GM18868 (cell line): ENCODE measurements at regions not wholly inside any gene's neighbourhood (a gene's known extent, or its start where the extent isn't known, plus 50 kb on each side); places are given as distances from the start of the nearest gene placed in this dataset.

Source experiments
- ATAC-seq: cut with Tn5 transposase; IDR thresholded peaks from one replicate; pipeline ENCODE4 v1.9.1; 2021; ENCODE audit warnings: mild to moderate bottlenecking, moderate library complexity; ENCODE audit not compliant: unreplicated experiment

- no peak for ATAC-seq
Observed at GRCh38 chr4:23741681-23742191, 148.1 kb downstream of the PPARGC1A start.

DNA sequence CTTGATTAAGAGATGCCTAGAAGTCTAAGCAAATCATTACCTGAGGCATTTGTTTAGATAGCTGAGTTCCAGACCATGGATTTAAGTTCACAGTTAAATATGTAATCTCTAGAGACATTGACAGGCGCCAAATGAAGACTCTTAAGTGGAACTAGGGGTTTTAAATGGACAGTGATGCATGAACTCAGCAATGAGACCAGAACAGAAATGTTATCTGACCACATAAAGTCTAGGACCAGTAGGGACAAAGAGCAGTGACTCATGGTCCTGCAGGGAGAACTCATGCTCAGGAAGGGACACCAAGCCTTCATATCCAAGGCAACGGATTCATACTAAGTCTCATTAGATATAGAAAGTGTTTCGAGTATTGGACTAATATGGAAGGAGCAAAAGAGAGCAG, 152.3 kb downstream of the PPARGC1A start:
- ATAC-seq: no peak

DNA sequence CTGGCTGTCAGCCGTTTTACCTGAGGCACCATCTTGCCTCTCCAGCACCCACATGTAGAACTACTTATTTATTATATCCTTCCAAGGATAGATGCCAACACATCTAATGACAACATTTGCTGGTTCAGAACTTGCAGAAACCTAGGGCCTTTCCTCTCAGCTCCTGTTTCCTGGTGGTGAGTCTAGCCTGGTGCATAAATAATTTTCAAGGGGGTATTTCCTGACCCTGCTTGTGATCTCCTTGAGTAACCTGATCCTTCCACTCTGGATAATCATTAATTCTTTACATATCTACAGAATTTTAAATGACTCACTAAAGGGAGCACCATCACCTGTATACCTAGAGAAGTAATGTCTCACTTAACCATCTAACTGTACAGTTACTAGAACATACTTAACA, 153.4 kb downstream of the PPARGC1A start:
- no peak for ATAC-seq

- no peak for ATAC-seq
Observed at GRCh38 chr4:23734000-23734399, 155.8 kb downstream of the PPARGC1A start.

DNA sequence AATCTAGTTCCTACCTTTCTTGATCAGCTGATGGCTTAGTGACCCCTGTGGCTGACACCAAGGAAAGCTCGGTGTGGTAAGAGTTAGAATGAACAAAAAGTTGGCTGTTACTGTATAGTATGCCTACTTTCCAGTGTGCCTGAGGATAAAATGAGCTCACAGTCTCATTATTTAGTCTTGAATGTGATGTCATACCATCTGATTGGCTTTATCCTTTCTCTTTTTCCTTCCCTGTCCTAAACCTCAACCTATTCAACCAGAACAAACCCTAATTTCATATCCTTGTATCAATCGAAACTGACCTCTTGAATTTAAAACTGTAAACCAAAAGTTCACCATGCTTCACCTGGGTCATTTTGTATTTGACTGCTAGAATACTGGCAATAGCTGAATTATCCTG, 156.4 kb downstream of the PPARGC1A start:
- ATAC-seq: no peak

GRCh38 chr4:23730998-23731397, 158.8 kb downstream of the PPARGC1A start:
- ATAC-seq: no peak

- ATAC-seq: no peak
Observed at GRCh38 chr4:23728971-23729370, 160.9 kb downstream of the PPARGC1A start.

- no peak for ATAC-seq
Observed at GRCh38 chr4:23728393-23728792, 161.5 kb downstream of the PPARGC1A start.

DNA sequence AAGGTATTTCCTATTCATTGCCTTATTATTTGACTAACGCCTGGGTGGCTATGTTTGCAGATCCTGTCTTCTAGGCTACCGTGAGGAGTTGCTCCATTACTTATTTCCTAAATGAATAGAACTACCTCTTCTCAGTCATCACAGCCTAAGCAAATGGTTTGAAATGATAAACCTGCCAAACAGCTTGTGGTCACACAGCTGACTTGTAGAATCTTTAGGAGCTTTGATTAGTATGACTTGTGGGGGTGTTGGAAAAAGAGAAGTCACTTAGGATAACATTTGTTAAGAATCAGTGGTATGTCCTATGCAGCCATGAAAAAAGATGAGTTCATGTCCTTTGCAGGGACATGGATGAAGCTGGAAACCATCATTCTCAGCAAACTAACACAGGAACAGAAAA, 169.3 kb downstream of the PPARGC1A start:
- ATAC-seq: no peak

DNA sequence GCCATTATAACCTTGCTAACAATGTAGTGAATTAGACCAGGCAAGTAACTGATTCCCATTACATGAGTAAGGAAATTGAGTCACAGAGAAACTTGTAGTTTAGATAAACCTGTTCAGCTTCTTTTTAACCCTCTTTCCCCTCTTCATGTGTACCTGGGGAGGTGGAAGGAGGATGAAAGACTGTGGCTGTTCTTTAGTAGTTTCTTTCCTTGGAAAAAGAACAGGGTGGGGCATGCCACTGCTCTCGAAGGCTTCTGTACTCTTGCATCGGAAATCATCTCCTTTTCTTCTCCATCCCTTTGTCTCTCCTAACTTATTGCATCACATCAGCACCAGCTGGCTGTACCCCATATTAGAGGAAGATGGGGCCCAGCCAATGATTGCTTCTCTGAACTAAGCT, 171.4 kb downstream of the PPARGC1A start:
- no peak for ATAC-seq

DNA sequence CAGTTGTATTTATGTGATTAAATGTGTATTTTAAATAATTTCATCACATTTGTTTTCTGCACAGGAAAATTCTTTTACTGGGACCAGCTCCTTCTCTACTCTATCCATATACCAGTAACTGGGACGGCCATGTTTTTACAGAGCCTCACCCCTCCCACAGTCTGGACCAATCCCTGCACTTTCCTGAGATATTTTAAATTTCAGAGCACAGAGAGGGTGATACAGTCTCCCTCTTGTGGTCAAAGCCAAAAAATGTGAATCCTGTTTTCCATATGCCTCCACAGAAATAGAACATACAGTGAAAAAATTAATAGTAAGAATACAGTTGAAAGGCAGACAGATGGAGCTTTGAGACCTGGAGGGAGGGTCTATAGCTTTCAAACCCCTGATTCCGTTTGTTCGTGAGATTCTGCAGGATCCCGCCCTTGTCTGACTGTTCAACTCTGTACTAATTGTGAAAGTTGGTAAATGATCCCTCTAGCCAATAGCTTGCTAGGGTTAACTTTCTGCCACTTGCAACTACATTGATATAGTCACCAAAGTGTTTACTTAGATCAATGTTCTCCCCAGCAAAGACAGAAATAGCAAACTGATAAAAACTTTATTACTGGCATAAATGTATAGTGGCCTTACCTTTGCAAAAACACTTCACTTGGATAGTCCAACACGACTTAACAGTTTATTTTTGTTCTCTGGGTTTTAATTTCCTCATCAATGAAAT, 172.2 kb downstream of the PPARGC1A start:
- ATAC-seq: peak; percentile 61

DNA sequence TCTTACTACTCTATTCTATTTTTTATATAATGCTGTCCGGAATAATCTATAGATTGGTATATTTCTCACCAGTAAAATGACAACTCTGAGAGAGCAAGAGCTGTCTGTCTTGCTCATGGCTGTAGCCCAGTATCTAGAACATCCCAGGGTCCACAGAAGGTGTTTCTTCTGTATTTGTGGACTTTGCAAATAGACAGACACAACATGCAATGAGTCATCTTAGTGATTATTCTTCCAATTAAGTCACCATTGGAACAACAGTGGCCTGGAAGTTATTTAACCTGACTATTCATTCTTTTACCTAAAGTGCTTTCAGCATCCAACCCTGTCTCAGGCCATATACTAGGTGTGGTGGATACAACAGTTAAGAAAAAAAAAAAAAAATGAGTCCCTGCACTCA, 179.5 kb downstream of the PPARGC1A start:
- no peak for ATAC-seq

- ATAC-seq: no peak
Observed at GRCh38 chr4:23707652-23708026, 182.2 kb downstream of the PPARGC1A start.

- ATAC-seq: no peak
Observed at GRCh38 chr4:23706972-23707651, 182.7 kb downstream of the PPARGC1A start.

DNA sequence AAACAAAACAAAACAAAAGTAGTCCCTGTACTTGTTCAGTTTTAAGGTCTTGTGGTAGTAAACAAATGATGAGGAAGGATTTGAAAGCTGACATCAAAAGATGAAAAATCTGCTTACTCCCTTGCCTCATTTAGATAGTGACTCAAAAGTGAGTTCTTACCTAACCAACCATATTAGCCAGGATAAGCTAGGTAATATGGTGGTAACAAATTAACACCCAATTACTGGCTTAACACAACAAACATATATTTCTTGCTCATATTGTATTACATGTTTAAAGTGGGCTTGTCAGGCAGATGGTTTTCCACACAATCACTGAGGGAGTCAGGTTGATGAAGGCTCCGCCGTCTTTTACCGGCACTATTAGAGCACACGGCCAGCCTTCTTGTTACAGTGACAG, 189.7 kb downstream of the PPARGC1A start:
- ATAC-seq: no peak

- ATAC-seq: no peak
Observed at GRCh38 chr4:23697722-23698121, 192.1 kb downstream of the PPARGC1A start.

DNA sequence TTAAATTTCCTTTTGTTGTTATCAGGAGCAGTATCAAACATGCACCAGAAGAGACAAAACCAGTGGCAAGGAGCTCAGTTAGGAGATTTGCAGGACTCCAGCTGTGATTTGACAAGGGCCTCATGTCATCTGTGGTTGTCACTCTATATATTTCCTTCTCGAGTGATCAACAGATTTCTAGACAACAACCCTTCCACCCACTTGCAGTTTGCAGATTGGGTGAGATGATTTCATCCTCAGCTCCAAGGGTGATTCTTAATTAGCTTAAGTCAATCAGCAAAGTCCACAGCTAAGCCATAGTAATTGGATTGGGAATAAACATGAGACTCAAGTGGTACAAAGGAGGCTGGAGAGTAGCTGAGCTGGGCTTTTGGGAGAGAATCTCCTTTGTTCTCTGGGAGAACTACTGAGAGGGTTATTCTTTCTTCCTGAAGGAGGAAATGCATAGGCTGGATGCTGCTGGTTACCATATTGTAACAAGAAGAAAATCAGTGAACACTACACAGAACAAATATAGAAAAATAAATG, 192.8 kb downstream of the PPARGC1A start:
- no peak for ATAC-seq

- ATAC-seq: no peak
Observed at GRCh38 chr4:23686169-23686897, 203.5 kb downstream of the PPARGC1A start.

DNA sequence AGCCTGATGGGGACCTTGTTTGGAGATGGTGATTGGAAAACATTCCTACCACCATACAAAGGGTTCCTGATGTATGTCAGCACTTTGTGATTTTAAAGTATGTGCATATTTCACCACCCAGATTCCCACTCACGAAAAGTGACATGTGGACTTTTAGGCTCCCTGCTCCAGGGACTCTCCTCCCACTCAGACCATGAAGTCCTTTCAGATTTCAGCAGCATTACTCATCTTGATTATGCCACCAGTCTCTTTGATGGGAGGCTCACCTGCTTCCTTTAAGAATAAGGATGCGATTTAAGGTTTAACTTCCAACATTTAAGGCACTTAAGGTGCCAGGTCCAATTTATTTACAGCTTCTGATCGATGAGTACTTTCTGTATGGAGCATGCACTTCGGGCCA, 204.4 kb downstream of the PPARGC1A start:
- no peak for ATAC-seq

- no peak for ATAC-seq
Observed at GRCh38 chr4:23680671-23681518, 209.0 kb downstream of the PPARGC1A start.

DNA sequence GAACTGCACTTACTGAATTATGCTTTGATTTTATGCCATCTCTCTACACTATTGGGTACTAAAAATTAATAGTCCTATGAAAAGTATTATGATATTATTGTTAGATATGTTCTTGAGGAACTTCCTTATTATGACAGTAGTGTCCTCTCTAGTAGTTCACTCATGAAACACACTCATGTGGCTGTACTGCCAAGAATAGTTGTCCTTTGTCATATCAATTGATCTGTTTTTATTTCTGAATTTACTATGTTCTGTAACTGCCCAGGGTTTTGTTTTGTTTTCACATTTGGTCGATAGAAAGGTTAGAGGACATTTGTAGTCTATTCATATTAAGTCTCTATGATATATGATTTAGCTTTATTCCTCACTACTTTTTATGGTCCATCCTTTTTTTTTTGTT, 215.2 kb downstream of the PPARGC1A start:
- ATAC-seq: no peak
